DND-41 (cell line): ENCODE measurements at regions not wholly inside any gene's neighbourhood (a gene's known extent, or its start where the extent isn't known, plus 50 kb on each side); places are given as distances from the start of the nearest gene placed in this dataset.

Experiments used
- ATAC-seq: fragments of 200-7000 bp; cut with Tn5 transposase; 3 replicates; pipeline ENCODE4 v1.9.1; 2021; ENCODE audit warnings: low read depth; ENCODE audit not compliant: insufficient read depth
- DNase-seq: peaks from one replicate; pipeline ENCODE4 v3.0.0-alpha.2; 2020
- H2AFZ ChIP-seq: 2 replicates; pipeline ENCODE4 v1.6.0; 2012; ENCODE audit warnings: low read depth, low read length
- H3K27ac ChIP-seq: 2 replicates; pipeline ENCODE4 v1.5.1; 2012; ENCODE audit warnings: low read length, inconsistent platforms
- H3K27me3 ChIP-seq: fragments of 200-600 bp; sonication (generic); 2 replicates; pipeline ENCODE4 v1.6.0; 2012; ENCODE audit warnings: low read length, mild to moderate bottlenecking, inconsistent platforms; ENCODE audit not compliant: insufficient read depth, poor library complexity
- H3K36me3 ChIP-seq: 2 replicates; pipeline ENCODE4 v1.5.1; 2012; ENCODE audit warnings: low read length, inconsistent platforms; ENCODE audit not compliant: insufficient read depth
- H3K4me1 ChIP-seq: 2 replicates; pipeline ENCODE4 v1.5.1; 2012; ENCODE audit warnings: mild to moderate bottlenecking, low read length; ENCODE audit not compliant: insufficient read depth
- H3K4me2 ChIP-seq: 2 replicates; pipeline ENCODE4 v1.6.0; 2012; ENCODE audit warnings: mild to moderate bottlenecking, moderate library complexity, low read length, inconsistent platforms; ENCODE audit not compliant: insufficient read depth
- H3K4me3 ChIP-seq, 2 experiments: fragments of 200-600 bp in 1 of 2; shearing (Covaris generic) in 1 of 2; 2 replicates each; pipeline ENCODE4 v1.5.1; 2012 to 2016; ENCODE audit warnings: inconsistent platforms in 2 of 2, low read length in 2 of 2, mild to moderate bottlenecking in 2 of 2, low read depth in 1 of 2, moderate library complexity in 1 of 2
- H3K79me2 ChIP-seq: 2 replicates; pipeline ENCODE4 v1.6.0; 2012; ENCODE audit warnings: low read length, inconsistent platforms; ENCODE audit not compliant: insufficient read depth
- H3K9ac ChIP-seq: 2 replicates; pipeline ENCODE4 v1.6.0; 2012; ENCODE audit warnings: low read depth, mild to moderate bottlenecking, inconsistent platforms, low read length, moderate library complexity
- H3K9me3 ChIP-seq: 2 replicates; pipeline ENCODE4 v1.5.1; 2012; ENCODE audit warnings: low read length, moderate library complexity, mild to moderate bottlenecking, inconsistent platforms; ENCODE audit not compliant: insufficient read depth, severe bottlenecking
- H4K20me1 ChIP-seq: 2 replicates; pipeline ENCODE4 v1.6.0; 2012; ENCODE audit warnings: low read length; ENCODE audit not compliant: insufficient read depth
- EZH2 ChIP-seq: IDR thresholded peaks from 3 replicates; pipeline ENCODE4 v1.6.1; 2012; ENCODE audit warnings: borderline replicate concordance, low read depth, mild to moderate bottlenecking, moderate library complexity, low read length, inconsistent platforms; ENCODE audit not compliant: severe bottlenecking
- TF ChIP-seq, protein P1 (sequence below): IDR thresholded peaks from 2 replicates; pipeline ENCODE4 v1.5.1; 2012; ENCODE audit warnings: borderline replicate concordance, low read length, moderate library complexity, mild to moderate bottlenecking; ENCODE audit not compliant: poor library complexity, severe bottlenecking; ENCODE audit errors: extremely low read depth

DNA sequence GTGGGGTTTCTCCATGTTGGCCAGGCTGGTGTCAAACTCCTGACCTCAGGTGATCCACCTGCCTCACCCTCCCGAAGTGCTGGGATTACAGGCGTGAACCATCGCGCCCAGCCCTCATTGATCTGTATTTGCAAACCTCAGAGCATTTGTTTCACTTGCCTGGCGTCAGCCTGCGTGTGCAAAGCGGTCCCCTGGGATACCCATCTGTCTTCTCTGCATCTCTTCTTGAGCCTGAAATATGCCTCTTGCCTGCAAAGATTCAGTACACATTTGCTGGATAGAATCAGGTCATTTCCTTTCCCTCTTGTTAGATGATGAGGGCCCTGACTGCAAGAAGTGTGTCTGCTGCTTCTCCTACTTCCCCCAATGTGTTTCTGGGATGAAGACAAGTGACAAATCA lies 1291.0 kb downstream of the TBC1D22A start:
- H3K4me1 ChIP-seq = peaks cover 27% of the 10 kb centered on the region
- H3K4me3 ChIP-seq = no peak overlapping the region
- TF ChIP-seq, protein P1, sequence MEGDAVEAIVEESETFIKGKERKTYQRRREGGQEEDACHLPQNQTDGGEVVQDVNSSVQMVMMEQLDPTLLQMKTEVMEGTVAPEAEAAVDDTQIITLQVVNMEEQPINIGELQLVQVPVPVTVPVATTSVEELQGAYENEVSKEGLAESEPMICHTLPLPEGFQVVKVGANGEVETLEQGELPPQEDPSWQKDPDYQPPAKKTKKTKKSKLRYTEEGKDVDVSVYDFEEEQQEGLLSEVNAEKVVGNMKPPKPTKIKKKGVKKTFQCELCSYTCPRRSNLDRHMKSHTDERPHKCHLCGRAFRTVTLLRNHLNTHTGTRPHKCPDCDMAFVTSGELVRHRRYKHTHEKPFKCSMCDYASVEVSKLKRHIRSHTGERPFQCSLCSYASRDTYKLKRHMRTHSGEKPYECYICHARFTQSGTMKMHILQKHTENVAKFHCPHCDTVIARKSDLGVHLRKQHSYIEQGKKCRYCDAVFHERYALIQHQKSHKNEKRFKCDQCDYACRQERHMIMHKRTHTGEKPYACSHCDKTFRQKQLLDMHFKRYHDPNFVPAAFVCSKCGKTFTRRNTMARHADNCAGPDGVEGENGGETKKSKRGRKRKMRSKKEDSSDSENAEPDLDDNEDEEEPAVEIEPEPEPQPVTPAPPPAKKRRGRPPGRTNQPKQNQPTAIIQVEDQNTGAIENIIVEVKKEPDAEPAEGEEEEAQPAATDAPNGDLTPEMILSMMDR = no peak
- TF ChIP-seq EZH2 = no peak
- no peaks in the 10 kb centered on the region for H3K79me2 ChIP-seq
- no peak overlapping the region for H2AFZ ChIP-seq
- H3K36me3 ChIP-seq = no peaks in the 10 kb centered on the region
- DNase-seq = no peak
- H3K27me3 ChIP-seq = no peaks in the 10 kb centered on the region
- H3K9me3 ChIP-seq = no peaks in the 10 kb centered on the region
- no peak for ATAC-seq
- H3K27ac ChIP-seq = peak overlapping the region; percentile 18; the same call in 1 of the 2 replicates
- no peaks in the 10 kb centered on the region for H4K20me1 ChIP-seq
- no peak overlapping the region for H3K4me2 ChIP-seq
- no peak overlapping the region for H3K9ac ChIP-seq

DNA sequence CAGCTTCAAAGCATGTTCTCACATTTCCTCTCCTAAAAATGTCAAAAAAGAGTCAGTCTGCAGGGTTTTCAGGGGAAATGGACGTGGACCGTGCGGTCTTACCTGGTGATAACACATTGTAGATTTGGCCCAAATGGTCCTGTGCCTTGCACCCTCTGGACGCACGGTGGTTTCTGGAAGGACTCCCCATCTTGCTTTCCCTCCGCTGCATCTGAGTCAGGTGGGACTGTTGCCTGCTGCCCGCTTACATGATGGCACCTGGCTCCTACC lies 1290.1 kb downstream of the TBC1D22A start:
- H3K4me1 ChIP-seq = peaks cover 35% of the 10 kb centered on the region
- no peaks in the 10 kb centered on the region for H3K9me3 ChIP-seq
- H3K27me3 ChIP-seq = no peaks in the 10 kb centered on the region
- H3K27ac ChIP-seq = peak overlapping the region; percentile 5; the same call in 1 of the 2 replicates
- ATAC-seq (no peak), DNase-seq (no peak)
- no peak overlapping the region for H3K4me3 ChIP-seq
- H2AFZ ChIP-seq = no peak overlapping the region
- no peak overlapping the region for H3K4me2 ChIP-seq
- H4K20me1 ChIP-seq = no peaks in the 10 kb centered on the region
- H3K36me3 ChIP-seq = no peaks in the 10 kb centered on the region
- no peak overlapping the region for H3K9ac ChIP-seq
- no peaks in the 10 kb centered on the region for H3K79me2 ChIP-seq
- TF ChIP-seq, protein P1 = no peak
- TF ChIP-seq EZH2 = no peak

DNA sequence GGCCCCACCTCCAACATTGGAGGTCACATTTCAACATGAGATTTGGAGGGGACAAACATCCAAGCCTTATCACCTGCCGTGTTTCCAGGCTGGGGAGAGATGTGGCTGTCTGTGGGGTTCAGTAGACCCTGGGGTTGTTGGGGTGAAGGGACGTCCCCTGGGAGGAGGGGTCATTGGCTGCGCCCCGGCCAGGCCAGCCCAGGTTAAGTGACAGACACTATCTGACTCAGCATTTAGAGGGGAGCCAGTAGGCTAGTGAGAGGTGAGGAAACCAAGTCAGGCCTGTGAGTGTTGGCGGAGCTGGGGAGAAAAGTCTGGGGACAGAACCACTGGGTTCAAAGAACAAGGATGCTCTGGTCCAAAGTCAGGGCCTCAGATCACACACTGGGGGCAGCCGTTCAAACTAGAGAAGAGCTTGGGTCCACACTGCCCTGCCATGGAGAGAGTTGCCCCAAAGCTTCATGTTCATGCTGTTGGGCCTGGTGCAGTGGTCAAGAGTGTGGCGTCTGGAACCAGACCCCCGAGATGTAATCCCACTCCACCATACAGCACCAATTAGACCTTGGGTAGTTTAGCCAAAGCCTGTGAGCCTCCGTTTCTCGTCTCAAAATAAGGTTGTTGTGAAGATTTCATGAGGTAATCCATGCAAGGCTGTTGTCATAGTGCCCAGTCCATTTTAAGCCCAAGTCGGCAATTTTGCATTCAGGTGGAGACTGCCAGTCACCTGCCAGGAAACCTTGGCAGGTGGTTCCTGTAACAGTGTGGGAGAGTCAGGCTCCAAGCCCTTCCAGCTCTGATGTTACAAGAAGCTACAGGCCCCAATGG lies 1289.6 kb downstream of the TBC1D22A start:
- no peaks in the 10 kb centered on the region for H3K79me2 ChIP-seq
- H2AFZ ChIP-seq = no peak overlapping the region
- H3K4me2 ChIP-seq = no peak overlapping the region
- H3K4me1 ChIP-seq = peaks cover 35% of the 10 kb centered on the region
- no peak overlapping the region for H3K4me3 ChIP-seq
- H3K9ac ChIP-seq = no peak overlapping the region
- H3K27ac ChIP-seq = peak overlapping the region; percentile 11; the same call in 1 of the 2 replicates
- no peaks in the 10 kb centered on the region for H4K20me1 ChIP-seq
- no peak for ATAC-seq
- TF ChIP-seq, protein P1 = no peak
- no peak for TF ChIP-seq EZH2
- no peaks in the 10 kb centered on the region for H3K36me3 ChIP-seq
- no peak for DNase-seq
- H3K27me3 ChIP-seq = no peaks in the 10 kb centered on the region
- H3K9me3 ChIP-seq = no peaks in the 10 kb centered on the region

DNA sequence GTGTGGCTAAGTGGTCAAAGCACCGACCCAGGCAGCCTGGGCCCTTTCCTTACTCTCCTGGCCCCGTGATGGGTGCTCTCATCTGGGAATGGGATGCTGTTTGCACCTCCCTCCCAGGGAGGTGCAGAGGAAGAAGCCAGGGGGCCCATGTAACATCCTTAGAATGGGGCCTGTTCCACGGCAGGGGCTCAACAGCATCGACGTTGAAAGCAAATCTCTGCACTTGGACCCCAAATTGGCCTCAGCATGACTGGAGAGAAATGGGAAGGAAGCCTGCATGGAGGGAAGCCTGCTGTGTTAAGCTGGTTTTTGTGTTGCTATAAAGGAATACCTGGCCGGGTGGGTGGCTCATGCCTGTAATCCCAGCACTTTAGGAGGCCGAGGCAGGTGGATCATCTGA lies 1288.4 kb downstream of the TBC1D22A start:
- ATAC-seq (no peak), DNase-seq (no peak)
- H3K4me1 ChIP-seq = peaks cover 46% of the 10 kb centered on the region
- H3K9ac ChIP-seq = no peak overlapping the region
- H3K4me2 ChIP-seq = no peak overlapping the region
- no peak overlapping the region for H3K4me3 ChIP-seq
- H4K20me1 ChIP-seq = no peaks in the 10 kb centered on the region
- H3K27me3 ChIP-seq = no peaks in the 10 kb centered on the region
- H3K36me3 ChIP-seq = no peaks in the 10 kb centered on the region
- no peak for TF ChIP-seq EZH2
- TF ChIP-seq, protein P1 = no peak
- no peak overlapping the region for H3K27ac ChIP-seq
- no peaks in the 10 kb centered on the region for H3K9me3 ChIP-seq
- no peaks in the 10 kb centered on the region for H3K79me2 ChIP-seq
- H2AFZ ChIP-seq = no peak overlapping the region
